HL-60 (cell line): ENCODE measurements at regions not wholly inside any gene's neighbourhood (a gene's known extent, or its start where the extent isn't known, plus 50 kb on each side); places are given as distances from the start of the nearest gene placed in this dataset.

Experiments
- POLR2AphosphoS5 ChIP-seq: IDR thresholded peaks from 2 replicates; pipeline ENCODE4 v1.6.1; 2012; ENCODE audit warnings: low read depth
- TF ChIP-seq, protein P1 (sequence below): IDR thresholded peaks from one replicate; pipeline ENCODE4 v1.5.1; 2011; ENCODE audit warnings: low read length, control low read depth, inconsistent platforms; ENCODE audit not compliant: insufficient read depth
- TF ChIP-seq, protein P2 (sequence below): IDR thresholded peaks from 2 replicates; pipeline ENCODE4 v1.6.1; 2012; ENCODE audit warnings: low read depth; ENCODE audit not compliant: insufficient replicate concordance

DNA sequence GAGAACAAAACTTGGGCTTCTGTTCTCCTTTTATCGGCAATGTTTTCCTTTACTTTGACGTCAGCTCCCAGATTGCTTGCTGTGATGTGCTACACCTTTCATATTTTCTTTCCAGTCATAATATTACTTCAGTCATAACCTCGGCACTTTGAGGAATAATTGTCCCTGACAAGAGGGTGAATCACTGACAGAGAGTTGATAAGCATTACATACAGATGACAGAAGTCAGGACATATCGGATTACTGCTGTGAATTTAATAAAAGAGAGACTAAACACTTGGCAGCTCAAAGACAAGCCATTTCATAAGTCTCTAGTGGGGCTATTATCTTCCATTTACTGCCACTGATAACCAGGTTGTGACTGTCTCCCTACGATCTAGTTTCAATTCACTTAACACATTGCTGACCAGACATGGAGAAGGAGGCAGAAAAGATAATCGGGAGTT is 362.1 kb upstream of the ARRDC4 start:
- TF ChIP-seq, protein P1, sequence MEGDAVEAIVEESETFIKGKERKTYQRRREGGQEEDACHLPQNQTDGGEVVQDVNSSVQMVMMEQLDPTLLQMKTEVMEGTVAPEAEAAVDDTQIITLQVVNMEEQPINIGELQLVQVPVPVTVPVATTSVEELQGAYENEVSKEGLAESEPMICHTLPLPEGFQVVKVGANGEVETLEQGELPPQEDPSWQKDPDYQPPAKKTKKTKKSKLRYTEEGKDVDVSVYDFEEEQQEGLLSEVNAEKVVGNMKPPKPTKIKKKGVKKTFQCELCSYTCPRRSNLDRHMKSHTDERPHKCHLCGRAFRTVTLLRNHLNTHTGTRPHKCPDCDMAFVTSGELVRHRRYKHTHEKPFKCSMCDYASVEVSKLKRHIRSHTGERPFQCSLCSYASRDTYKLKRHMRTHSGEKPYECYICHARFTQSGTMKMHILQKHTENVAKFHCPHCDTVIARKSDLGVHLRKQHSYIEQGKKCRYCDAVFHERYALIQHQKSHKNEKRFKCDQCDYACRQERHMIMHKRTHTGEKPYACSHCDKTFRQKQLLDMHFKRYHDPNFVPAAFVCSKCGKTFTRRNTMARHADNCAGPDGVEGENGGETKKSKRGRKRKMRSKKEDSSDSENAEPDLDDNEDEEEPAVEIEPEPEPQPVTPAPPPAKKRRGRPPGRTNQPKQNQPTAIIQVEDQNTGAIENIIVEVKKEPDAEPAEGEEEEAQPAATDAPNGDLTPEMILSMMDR, result no peak
- TF ChIP-seq POLR2AphosphoS5, result no peak
- TF ChIP-seq, protein P2, sequence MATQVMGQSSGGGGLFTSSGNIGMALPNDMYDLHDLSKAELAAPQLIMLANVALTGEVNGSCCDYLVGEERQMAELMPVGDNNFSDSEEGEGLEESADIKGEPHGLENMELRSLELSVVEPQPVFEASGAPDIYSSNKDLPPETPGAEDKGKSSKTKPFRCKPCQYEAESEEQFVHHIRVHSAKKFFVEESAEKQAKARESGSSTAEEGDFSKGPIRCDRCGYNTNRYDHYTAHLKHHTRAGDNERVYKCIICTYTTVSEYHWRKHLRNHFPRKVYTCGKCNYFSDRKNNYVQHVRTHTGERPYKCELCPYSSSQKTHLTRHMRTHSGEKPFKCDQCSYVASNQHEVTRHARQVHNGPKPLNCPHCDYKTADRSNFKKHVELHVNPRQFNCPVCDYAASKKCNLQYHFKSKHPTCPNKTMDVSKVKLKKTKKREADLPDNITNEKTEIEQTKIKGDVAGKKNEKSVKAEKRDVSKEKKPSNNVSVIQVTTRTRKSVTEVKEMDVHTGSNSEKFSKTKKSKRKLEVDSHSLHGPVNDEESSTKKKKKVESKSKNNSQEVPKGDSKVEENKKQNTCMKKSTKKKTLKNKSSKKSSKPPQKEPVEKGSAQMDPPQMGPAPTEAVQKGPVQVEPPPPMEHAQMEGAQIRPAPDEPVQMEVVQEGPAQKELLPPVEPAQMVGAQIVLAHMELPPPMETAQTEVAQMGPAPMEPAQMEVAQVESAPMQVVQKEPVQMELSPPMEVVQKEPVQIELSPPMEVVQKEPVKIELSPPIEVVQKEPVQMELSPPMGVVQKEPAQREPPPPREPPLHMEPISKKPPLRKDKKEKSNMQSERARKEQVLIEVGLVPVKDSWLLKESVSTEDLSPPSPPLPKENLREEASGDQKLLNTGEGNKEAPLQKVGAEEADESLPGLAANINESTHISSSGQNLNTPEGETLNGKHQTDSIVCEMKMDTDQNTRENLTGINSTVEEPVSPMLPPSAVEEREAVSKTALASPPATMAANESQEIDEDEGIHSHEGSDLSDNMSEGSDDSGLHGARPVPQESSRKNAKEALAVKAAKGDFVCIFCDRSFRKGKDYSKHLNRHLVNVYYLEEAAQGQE, result no peak
